OCI-LY3 (cell line): ENCODE measurements at regions not wholly inside any gene's neighbourhood (a gene's known extent, or its start where the extent isn't known, plus 50 kb on each side); places are given as distances from the start of the nearest gene placed in this dataset.

Source experiments
- EZH2phosphoT487 ChIP-seq: fragments of 200-600 bp; shearing (Covaris generic); IDR thresholded peaks from 2 replicates; pipeline ENCODE4 v1.6.1; 2018; ENCODE audit warnings: antibody characterized with exemption, mixed run types, low read depth
- TF ChIP-seq, protein P1 (sequence below): fragments of 200-600, 300-600 bp; sonication (generic); IDR thresholded peaks from 2 replicates; pipeline ENCODE4 v1.5.1; 2014; ENCODE audit warnings: antibody characterized with exemption, low read length, low read depth

DNA sequence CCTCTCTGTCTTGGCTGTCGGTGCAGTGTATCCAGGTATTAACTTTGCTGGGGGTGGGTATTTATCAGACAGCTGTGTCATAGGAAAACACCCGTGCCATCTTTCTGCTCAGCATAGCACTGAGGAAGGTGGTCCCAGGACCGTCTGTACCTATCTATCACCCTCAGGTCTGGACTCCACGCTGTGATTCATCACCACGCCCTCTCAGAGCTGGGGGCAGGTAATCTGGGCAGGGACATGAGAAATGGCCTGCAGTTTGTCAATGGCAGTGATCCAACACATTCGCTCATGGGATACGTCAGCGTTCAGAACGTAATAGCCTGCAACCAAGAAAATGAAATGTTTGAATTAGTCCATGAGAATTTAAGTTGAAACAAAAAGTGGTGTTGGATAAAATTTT is 151.6 kb upstream of the MAP1B start:
- TF ChIP-seq, protein P1, sequence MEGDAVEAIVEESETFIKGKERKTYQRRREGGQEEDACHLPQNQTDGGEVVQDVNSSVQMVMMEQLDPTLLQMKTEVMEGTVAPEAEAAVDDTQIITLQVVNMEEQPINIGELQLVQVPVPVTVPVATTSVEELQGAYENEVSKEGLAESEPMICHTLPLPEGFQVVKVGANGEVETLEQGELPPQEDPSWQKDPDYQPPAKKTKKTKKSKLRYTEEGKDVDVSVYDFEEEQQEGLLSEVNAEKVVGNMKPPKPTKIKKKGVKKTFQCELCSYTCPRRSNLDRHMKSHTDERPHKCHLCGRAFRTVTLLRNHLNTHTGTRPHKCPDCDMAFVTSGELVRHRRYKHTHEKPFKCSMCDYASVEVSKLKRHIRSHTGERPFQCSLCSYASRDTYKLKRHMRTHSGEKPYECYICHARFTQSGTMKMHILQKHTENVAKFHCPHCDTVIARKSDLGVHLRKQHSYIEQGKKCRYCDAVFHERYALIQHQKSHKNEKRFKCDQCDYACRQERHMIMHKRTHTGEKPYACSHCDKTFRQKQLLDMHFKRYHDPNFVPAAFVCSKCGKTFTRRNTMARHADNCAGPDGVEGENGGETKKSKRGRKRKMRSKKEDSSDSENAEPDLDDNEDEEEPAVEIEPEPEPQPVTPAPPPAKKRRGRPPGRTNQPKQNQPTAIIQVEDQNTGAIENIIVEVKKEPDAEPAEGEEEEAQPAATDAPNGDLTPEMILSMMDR = no peak
- no peak for TF ChIP-seq EZH2phosphoT487
